GM12892 (cell line): ENCODE measurements at regions not wholly inside any gene's neighbourhood (a gene's known extent, or its start where the extent isn't known, plus 50 kb on each side); places are given as distances from the start of the nearest gene placed in this dataset.

Source experiments
- POLR2A ChIP-seq: IDR thresholded peaks from 2 replicates; pipeline ENCODE4 v1.6.1; 2011; ENCODE audit warnings: low read depth, low read length, control low read depth
- TAF1 ChIP-seq: IDR thresholded peaks from 2 replicates; pipeline ENCODE4 v1.6.1; 2011; ENCODE audit warnings: low read depth, mild to moderate bottlenecking, control low read depth, low read length, borderline replicate concordance

DNA sequence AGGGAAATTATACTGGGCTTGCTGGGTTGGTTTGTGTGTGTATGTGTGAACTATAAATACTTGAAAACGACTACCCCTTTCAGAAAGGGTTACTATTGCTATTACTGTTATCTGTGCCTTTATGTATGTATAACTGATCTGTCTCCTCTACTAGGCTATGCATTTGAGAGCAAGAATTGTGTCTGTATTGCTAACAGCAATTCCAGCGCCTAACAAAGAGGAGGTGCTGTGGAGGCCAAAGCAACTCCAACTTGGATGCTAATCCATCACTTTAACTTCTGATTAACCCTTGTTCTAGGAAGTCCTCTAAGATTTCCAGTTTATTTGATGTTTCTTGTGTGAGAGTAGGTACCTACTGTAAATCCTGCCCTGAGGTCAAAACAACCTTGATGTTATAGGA, 313.9 kb downstream of the PCNX1 start:
- no peak for TF ChIP-seq POLR2A
- no peak for TF ChIP-seq TAF1
